HUES48 (cell line): ENCODE measurements at regions not wholly inside any gene's neighbourhood (a gene's known extent, or its start where the extent isn't known, plus 50 kb on each side); places are given as distances from the start of the nearest gene placed in this dataset.
"Not testable (repeated sequence)": the region's sequence is repeated elsewhere in the genome, so short reads cannot be mapped to it uniquely, and the experiment has no call there.

Source experiments
- H3K27ac ChIP-seq: one replicate; pipeline ENCODE4 v1.7.0; 2013; ENCODE audit warnings: low read depth, low read length, inconsistent platforms
- H3K27me3 ChIP-seq: 2 replicates; pipeline ENCODE4 v1.6.1; 2013; ENCODE audit warnings: mild to moderate bottlenecking, low read length; ENCODE audit not compliant: control insufficient read depth, insufficient read depth
- H3K36me3 ChIP-seq: 2 replicates; pipeline ENCODE4 v1.6.1; 2013; ENCODE audit warnings: low read length; ENCODE audit not compliant: control insufficient read depth, insufficient read depth
- H3K4me1 ChIP-seq: 2 replicates; pipeline ENCODE4 v1.6.1; 2013; ENCODE audit warnings: mild to moderate bottlenecking, low read length; ENCODE audit not compliant: control insufficient read depth, insufficient read depth
- H3K4me3 ChIP-seq: 2 replicates; pipeline ENCODE4 v1.5.1; 2013; ENCODE audit warnings: mild to moderate bottlenecking, low read depth, low read length
- H3K9ac ChIP-seq: 2 replicates; pipeline ENCODE4 v1.6.1; 2013; ENCODE audit warnings: mild to moderate bottlenecking, low read depth, low read length, moderate library complexity
- H3K9me3 ChIP-seq: 2 replicates; pipeline ENCODE4 v1.6.1; 2013; ENCODE audit warnings: low read length; ENCODE audit not compliant: control insufficient read depth, insufficient read depth

- not testable (repeated sequence) for H3K4me1 ChIP-seq, H3K27ac ChIP-seq, H3K4me3 ChIP-seq, H3K9ac ChIP-seq, H3K9me3 ChIP-seq, H3K27me3 ChIP-seq, H3K36me3 ChIP-seq
Measured at GRCh38 chr2:37722971-37723370, 51.5 kb upstream of the CDC42EP3 start.

- Histone ChIP-seq H3K4me1 (no peaks in the 10 kb centered on the region), H3K27me3 (no peaks in the 10 kb centered on the region), H3K36me3 (no peaks in the 10 kb centered on the region), H3K27ac (no peak overlapping the region), H3K4me3 (no peak overlapping the region), H3K9me3 (no peaks in the 10 kb centered on the region), H3K9ac (no peak overlapping the region)
Measured at GRCh38 chr2:37730037-37730818, 58.8 kb upstream of the CDC42EP3 start.

- not testable (repeated sequence) for H3K9ac ChIP-seq, H3K27me3 ChIP-seq, H3K4me3 ChIP-seq, H3K36me3 ChIP-seq, H3K27ac ChIP-seq, H3K4me1 ChIP-seq, H3K9me3 ChIP-seq
Measured at GRCh38 chr2:37732412-37732811, 61.0 kb upstream of the CDC42EP3 start.

GRCh38 chr2:37733251-37733650, 61.8 kb upstream of the CDC42EP3 start:
- no peaks in the 10 kb centered on the region for H3K9me3 ChIP-seq
- H3K9ac ChIP-seq, result no peak overlapping the region

GRCh38 chr2:37733955-37734354, 62.5 kb upstream of the CDC42EP3 start:
- not testable (repeated sequence) for H3K36me3 ChIP-seq, H3K4me3 ChIP-seq, H3K27ac ChIP-seq, H3K4me1 ChIP-seq, H3K9ac ChIP-seq, H3K27me3 ChIP-seq, H3K9me3 ChIP-seq

More at GRCh38 chr2:37733251-37733650, 61.8 kb upstream of the CDC42EP3 start:
- H3K4me3 ChIP-seq, result no peak overlapping the region
- H3K4me1 ChIP-seq, result no peaks in the 10 kb centered on the region
- H3K36me3 ChIP-seq, result no peaks in the 10 kb centered on the region
- H3K27ac ChIP-seq, result no peak overlapping the region
- no peaks in the 10 kb centered on the region for H3K27me3 ChIP-seq

GRCh38 chr2:37734891-37735523, 63.6 kb upstream of the CDC42EP3 start:
- H3K4me1 ChIP-seq, H3K27ac ChIP-seq, H3K9me3 ChIP-seq, H3K9ac ChIP-seq, H3K27me3 ChIP-seq, H3K36me3 ChIP-seq, H3K4me3 ChIP-seq: not testable (repeated sequence)

GRCh38 chr2:37735524-37735910, 64.1 kb upstream of the CDC42EP3 start:
- not testable (repeated sequence) for H3K9me3 ChIP-seq, H3K27me3 ChIP-seq, H3K9ac ChIP-seq, H3K27ac ChIP-seq, H3K36me3 ChIP-seq, H3K4me3 ChIP-seq, H3K4me1 ChIP-seq

GRCh38 chr2:37737507-37737906, 66.1 kb upstream of the CDC42EP3 start:
- no peaks in the 10 kb centered on the region for H3K36me3 ChIP-seq
- H3K27ac ChIP-seq, result no peak overlapping the region
- H3K4me3 ChIP-seq, result no peak overlapping the region
- no peaks in the 10 kb centered on the region for H3K9me3 ChIP-seq
- no peak overlapping the region for H3K9ac ChIP-seq
- H3K27me3 ChIP-seq, result no peaks in the 10 kb centered on the region
- no peaks in the 10 kb centered on the region for H3K4me1 ChIP-seq

- H3K27me3 ChIP-seq, result no peaks in the 10 kb centered on the region
- no peak overlapping the region for H3K4me3 ChIP-seq
- H3K9ac ChIP-seq, result no peak overlapping the region
- no peaks in the 10 kb centered on the region for H3K9me3 ChIP-seq
- H3K36me3 ChIP-seq, result no peaks in the 10 kb centered on the region
- no peak overlapping the region for H3K27ac ChIP-seq
- no peaks in the 10 kb centered on the region for H3K4me1 ChIP-seq
Measured at GRCh38 chr2:37738266-37738885, 66.9 kb upstream of the CDC42EP3 start.

GRCh38 chr2:37739153-37739552, 67.7 kb upstream of the CDC42EP3 start:
- no peaks in the 10 kb centered on the region for H3K9me3 ChIP-seq
- no peak overlapping the region for H3K4me3 ChIP-seq
- no peak overlapping the region for H3K9ac ChIP-seq
- H3K4me1 ChIP-seq, result no peaks in the 10 kb centered on the region
- H3K36me3 ChIP-seq, result no peaks in the 10 kb centered on the region
- no peak overlapping the region for H3K27ac ChIP-seq
- H3K27me3 ChIP-seq, result no peaks in the 10 kb centered on the region

- H3K36me3 ChIP-seq, result no peaks in the 10 kb centered on the region
- no peaks in the 10 kb centered on the region for H3K9me3 ChIP-seq
- no peak overlapping the region for H3K4me3 ChIP-seq
- no peaks in the 10 kb centered on the region for H3K27me3 ChIP-seq
- H3K4me1 ChIP-seq, result no peaks in the 10 kb centered on the region
- no peak overlapping the region for H3K27ac ChIP-seq
- H3K9ac ChIP-seq, result no peak overlapping the region
Measured at GRCh38 chr2:37740164-37740739, 68.8 kb upstream of the CDC42EP3 start.
